ENCODE measurements at regions not wholly inside any gene's neighbourhood (a gene's known extent, or its start where the extent isn't known, plus 50 kb on each side); places are given as distances from the start of the nearest gene placed in this dataset.

GRCh38 chr18:75773618-75774017, 346.1 kb upstream of the SMIM21 start:
- Mint-ChIP-seq H3K4me3 (no peak overlapping the region), H3K36me3 (no peaks in the 10 kb centered on the region), H3K9me3 (no peaks in the 10 kb centered on the region), H3K27me3 (ENCODE audit: low read depth) (no peaks in the 10 kb centered on the region), H3K4me1 (peaks cover 5% of the 10 kb centered on the region), H3K27ac (no peak overlapping the region)
- DNase-seq (ENCODE audit: low spot score in 2 of 2, unreplicated experiment in 2 of 2) = no peak
- TF ChIP-seq CTCF (IDR thresholded peaks at IDR 0.05; ENCODE audit: unreplicated experiment) = no peak

GRCh38 chr18:75762758-75763157, 335.3 kb upstream of the SMIM21 start:
- DNase-seq (ENCODE audit: low spot score in 2 of 2, unreplicated experiment in 2 of 2) = no peak
- TF ChIP-seq CTCF (IDR thresholded peaks at IDR 0.05; ENCODE audit: unreplicated experiment) = no peak
- H3K27ac Mint-ChIP-seq = no peak overlapping the region
- no peaks in the 10 kb centered on the region for H3K27me3 Mint-ChIP-seq (ENCODE audit: low read depth)
- no peak overlapping the region for H3K4me3 Mint-ChIP-seq
- no peaks in the 10 kb centered on the region for H3K9me3 Mint-ChIP-seq
- no peaks in the 10 kb centered on the region for H3K4me1 Mint-ChIP-seq
- no peaks in the 10 kb centered on the region for H3K36me3 Mint-ChIP-seq

- Mint-ChIP-seq H3K9me3 (no peaks in the 10 kb centered on the region), H3K36me3 (no peaks in the 10 kb centered on the region), H3K27me3 (ENCODE audit: low read depth) (no peaks in the 10 kb centered on the region), H3K27ac (no peak overlapping the region), H3K4me3 (no peak overlapping the region), H3K4me1 (no peaks in the 10 kb centered on the region)
- no peak for TF ChIP-seq CTCF (IDR thresholded peaks at IDR 0.05; ENCODE audit: unreplicated experiment)
- no peak for DNase-seq (ENCODE audit: low spot score in 2 of 2, unreplicated experiment in 2 of 2)
These were observed 332.7 kb upstream of the SMIM21 start for GRCh38 chr18:75760208-75760607.

GRCh38 chr18:75757951-75758350, 330.4 kb upstream of the SMIM21 start:
- Mint-ChIP-seq H3K27ac (no peak overlapping the region), H3K4me1 (no peaks in the 10 kb centered on the region), H3K36me3 (no peaks in the 10 kb centered on the region)

GRCh38 chr18:75754433-75754832, 326.9 kb upstream of the SMIM21 start:
- TF ChIP-seq CTCF (IDR thresholded peaks at IDR 0.05; ENCODE audit: unreplicated experiment) = no peak
- H3K4me1 Mint-ChIP-seq = peaks cover 6% of the 10 kb centered on the region
- no peak overlapping the region for H3K27ac Mint-ChIP-seq
- no peak for DNase-seq (ENCODE audit: low spot score in 2 of 2, unreplicated experiment in 2 of 2)
- H3K36me3 Mint-ChIP-seq = no peaks in the 10 kb centered on the region
- H3K27me3 Mint-ChIP-seq (ENCODE audit: low read depth) = no peaks in the 10 kb centered on the region
- H3K9me3 Mint-ChIP-seq = no peaks in the 10 kb centered on the region
- no peak overlapping the region for H3K4me3 Mint-ChIP-seq

More at GRCh38 chr18:75757951-75758350, 330.4 kb upstream of the SMIM21 start:
- no peak for DNase-seq (ENCODE audit: low spot score in 2 of 2, unreplicated experiment in 2 of 2)
- no peak for TF ChIP-seq CTCF (IDR thresholded peaks at IDR 0.05; ENCODE audit: unreplicated experiment)
- Mint-ChIP-seq H3K27me3 (ENCODE audit: low read depth) (no peaks in the 10 kb centered on the region), H3K9me3 (no peaks in the 10 kb centered on the region), H3K4me3 (no peak overlapping the region)

- Mint-ChIP-seq H3K4me1 (peaks cover 6% of the 10 kb centered on the region), H3K27me3 (ENCODE audit: low read depth) (no peaks in the 10 kb centered on the region), H3K36me3 (no peaks in the 10 kb centered on the region), H3K9me3 (no peaks in the 10 kb centered on the region), H3K27ac (no peak overlapping the region), H3K4me3 (no peak overlapping the region)
- TF ChIP-seq CTCF (IDR thresholded peaks at IDR 0.05; ENCODE audit: unreplicated experiment) = no peak
- no peak for DNase-seq (ENCODE audit: low spot score in 2 of 2, unreplicated experiment in 2 of 2)
These were observed 326.2 kb upstream of the SMIM21 start for GRCh38 chr18:75753753-75754152.
